Calu3 (cell line): ENCODE measurements at regions not wholly inside any gene's neighbourhood (a gene's known extent, or its start where the extent isn't known, plus 50 kb on each side); places are given as distances from the start of the nearest gene placed in this dataset.
"Not testable (repeated sequence)": the region's sequence is repeated elsewhere in the genome, so short reads cannot be mapped to it uniquely, and the experiment has no call there.

ENCODE experiments used
- BruUV-seq: library from RNA; stranded (reverse); fragments of 400-500 nt; replicated peaks from 2 replicates; lab custom pipeline; 2021; lab: Mats Ljungman, UMichigan
- CTCF ChIA-PET: fragments of 300-600 bp; sonication (Branson Sonifier 250); formaldehyde crosslinking; loops from one replicate; lab custom pipeline; 2022; ENCODE audit warnings: antibody characterized with exemption; lab: Charles Lee
- DNase-seq: peaks from one replicate; pipeline ENCODE4 v3.0.0; 2022
- H3K27ac Mint-ChIP-seq: one replicate; pipeline ENCODE4 v1.8.0; 2022; ENCODE audit warnings: mixed read lengths; ENCODE audit not compliant: unreplicated experiment
- H3K27me3 Mint-ChIP-seq: one replicate; pipeline ENCODE4 v1.8.0; 2022; ENCODE audit warnings: mixed read lengths; ENCODE audit not compliant: unreplicated experiment
- H3K36me3 Mint-ChIP-seq: one replicate; pipeline ENCODE4 v1.8.0; 2022; ENCODE audit warnings: mild to moderate bottlenecking, moderate library complexity, mixed read lengths; ENCODE audit not compliant: insufficient read depth, unreplicated experiment
- H3K4me1 Mint-ChIP-seq: one replicate; pipeline ENCODE4 v1.8.0; 2022; ENCODE audit warnings: mild to moderate bottlenecking, low read depth, mixed read lengths; ENCODE audit not compliant: unreplicated experiment
- H3K4me3 Mint-ChIP-seq: one replicate; pipeline ENCODE4 v1.8.0; 2022; ENCODE audit warnings: mild to moderate bottlenecking, low read depth, moderate library complexity, mixed read lengths; ENCODE audit not compliant: unreplicated experiment
- H3K9me3 Mint-ChIP-seq: one replicate; pipeline ENCODE4 v1.8.0; 2022; ENCODE audit warnings: low read depth, mixed read lengths; ENCODE audit not compliant: unreplicated experiment
- intact Hi-C: fragments of 100-400 bp; cut with micrococcal nuclease; formaldehyde crosslinking; loops from one replicate; pipeline ENCODE4 v1.10.0; 2022; ENCODE audit not compliant: unreplicated experiment
- TF ChIP-seq, protein P1 (sequence below): fragments of 200-600 bp; IDR thresholded peaks from one replicate; pipeline ENCODE4 v1.8.0; 2022; ENCODE audit warnings: antibody characterized with exemption; ENCODE audit not compliant: unreplicated experiment

- Mint-ChIP-seq H3K4me1 (peaks cover 9% of the 10 kb centered on the region), H3K27me3 (no peaks in the 10 kb centered on the region), H3K4me3 (no peak overlapping the region), H3K9me3 (peaks cover 2% of the 10 kb centered on the region), H3K36me3 (no peaks in the 10 kb centered on the region), H3K27ac (no peak overlapping the region)
- no peak for DNase-seq
- no TSS peak for BruUV-seq
- TF ChIP-seq, protein P1, sequence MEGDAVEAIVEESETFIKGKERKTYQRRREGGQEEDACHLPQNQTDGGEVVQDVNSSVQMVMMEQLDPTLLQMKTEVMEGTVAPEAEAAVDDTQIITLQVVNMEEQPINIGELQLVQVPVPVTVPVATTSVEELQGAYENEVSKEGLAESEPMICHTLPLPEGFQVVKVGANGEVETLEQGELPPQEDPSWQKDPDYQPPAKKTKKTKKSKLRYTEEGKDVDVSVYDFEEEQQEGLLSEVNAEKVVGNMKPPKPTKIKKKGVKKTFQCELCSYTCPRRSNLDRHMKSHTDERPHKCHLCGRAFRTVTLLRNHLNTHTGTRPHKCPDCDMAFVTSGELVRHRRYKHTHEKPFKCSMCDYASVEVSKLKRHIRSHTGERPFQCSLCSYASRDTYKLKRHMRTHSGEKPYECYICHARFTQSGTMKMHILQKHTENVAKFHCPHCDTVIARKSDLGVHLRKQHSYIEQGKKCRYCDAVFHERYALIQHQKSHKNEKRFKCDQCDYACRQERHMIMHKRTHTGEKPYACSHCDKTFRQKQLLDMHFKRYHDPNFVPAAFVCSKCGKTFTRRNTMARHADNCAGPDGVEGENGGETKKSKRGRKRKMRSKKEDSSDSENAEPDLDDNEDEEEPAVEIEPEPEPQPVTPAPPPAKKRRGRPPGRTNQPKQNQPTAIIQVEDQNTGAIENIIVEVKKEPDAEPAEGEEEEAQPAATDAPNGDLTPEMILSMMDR: no peak
- CTCF ChIA-PET: no interaction called here
- intact Hi-C loops: no loop called here
Observed at GRCh38 chr3:89954137-89954536, 846.7 kb downstream of the EPHA3 start.

DNA sequence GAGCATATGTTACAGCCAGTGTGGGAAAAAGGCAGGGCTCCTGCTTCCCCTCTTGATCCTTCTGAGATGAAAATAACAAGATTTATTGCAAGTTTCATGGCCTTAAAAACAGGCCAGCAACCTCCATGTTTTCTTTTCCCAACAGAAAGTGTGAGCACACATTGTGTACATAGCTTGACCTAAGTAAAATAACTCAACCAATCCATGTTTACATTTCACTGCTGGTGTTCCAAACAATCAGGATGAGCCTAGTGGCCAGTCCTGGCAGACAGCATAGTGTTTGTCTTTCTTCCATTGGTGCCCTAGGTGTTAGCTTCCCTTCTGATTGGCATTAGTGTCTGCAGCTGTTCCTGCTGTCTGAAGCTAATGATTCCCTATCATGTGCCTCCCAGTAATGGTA is 847.7 kb downstream of the EPHA3 start:
- CTCF ChIA-PET: no interaction called here
- intact Hi-C loops: no loop called here
- BruUV-seq: no TSS peak
- Mint-ChIP-seq H3K36me3 (no peaks in the 10 kb centered on the region), H3K27me3 (no peaks in the 10 kb centered on the region), H3K4me1 (peaks cover 9% of the 10 kb centered on the region), H3K27ac (no peak overlapping the region), H3K4me3 (no peak overlapping the region), H3K9me3 (peaks cover 2% of the 10 kb centered on the region)
- TF ChIP-seq, protein P1: no peak
- no peak for DNase-seq

DNA sequence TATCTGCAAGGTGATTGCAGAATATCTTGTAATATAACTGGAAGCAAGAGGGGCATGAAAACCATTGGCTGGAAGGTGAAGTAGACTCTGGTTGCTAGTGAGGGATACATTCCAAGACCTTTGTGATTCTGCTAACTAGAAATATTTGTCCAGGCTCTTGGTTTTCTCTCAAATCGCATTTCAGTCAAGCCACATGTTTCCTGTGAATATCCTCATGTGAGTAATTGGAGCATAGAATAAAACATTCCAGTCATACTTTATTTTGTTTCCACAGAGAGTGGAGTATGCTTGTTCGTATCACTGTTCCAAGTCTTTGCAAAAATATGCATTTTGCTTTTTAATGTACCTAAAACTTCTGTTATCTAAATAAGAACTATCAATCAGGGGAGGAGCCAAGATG is 850.0 kb downstream of the EPHA3 start:
- intact Hi-C loops: no loop called here
- no peak overlapping the region for H3K27ac Mint-ChIP-seq
- DNase-seq: no peak
- CTCF ChIA-PET: no interaction called here
- no peaks in the 10 kb centered on the region for H3K36me3 Mint-ChIP-seq
- no peak overlapping the region for H3K4me3 Mint-ChIP-seq
- BruUV-seq: no TSS peak
- H3K27me3 Mint-ChIP-seq: no peaks in the 10 kb centered on the region
- peaks cover 2% of the 10 kb centered on the region for H3K9me3 Mint-ChIP-seq
- TF ChIP-seq, protein P1: no peak
- no peaks in the 10 kb centered on the region for H3K4me1 Mint-ChIP-seq

DNA sequence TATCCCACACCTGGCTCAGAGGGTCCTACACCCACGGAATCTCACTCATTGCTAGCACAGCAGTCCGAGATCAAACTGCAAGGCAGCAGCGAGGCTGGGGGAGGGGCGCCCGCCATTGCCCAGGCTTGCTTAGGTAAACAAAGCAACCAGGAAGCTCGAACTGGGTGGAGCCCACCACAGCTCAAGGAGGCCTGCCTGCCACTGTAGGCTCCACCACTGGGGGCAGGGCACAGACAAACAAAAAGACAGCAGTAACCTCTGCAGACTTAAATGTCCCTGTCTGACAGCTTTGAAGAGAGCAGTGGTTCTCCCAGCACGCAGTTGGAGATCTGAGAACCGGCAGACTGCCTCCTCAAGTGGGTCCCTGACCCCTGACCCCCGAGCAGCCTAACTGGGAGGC is 850.7 kb downstream of the EPHA3 start:
- H3K4me3 Mint-ChIP-seq, intact Hi-C loops, CTCF ChIA-PET, H3K27me3 Mint-ChIP-seq, BruUV-seq, DNase-seq, H3K4me1 Mint-ChIP-seq, H3K27ac Mint-ChIP-seq, H3K36me3 Mint-ChIP-seq, H3K9me3 Mint-ChIP-seq: not testable (repeated sequence)

GRCh38 chr3:89964347-89964746 is 856.9 kb downstream of the EPHA3 start:
- Mint-ChIP-seq H3K9me3 (peaks cover 5% of the 10 kb centered on the region), H3K36me3 (no peaks in the 10 kb centered on the region), H3K4me1 (no peaks in the 10 kb centered on the region), H3K27me3 (no peaks in the 10 kb centered on the region), H3K4me3 (no peak overlapping the region), H3K27ac (no peak overlapping the region)
- TF ChIP-seq, protein P1: no peak
- intact Hi-C loops: no loop called here
- CTCF ChIA-PET: no interaction called here
- BruUV-seq: no TSS peak
- DNase-seq: no peak
